Type B pancreatic cell (in vitro differentiated cells): ENCODE measurements at regions not wholly inside any gene's neighbourhood (a gene's known extent, or its start where the extent isn't known, plus 50 kb on each side); places are given as distances from the start of the nearest gene placed in this dataset.

ENCODE experiments used
- DNase-seq: peaks from one replicate; pipeline ENCODE4 v3.0.0; 2021; ENCODE audit warnings: mixed read lengths; ENCODE audit not compliant: unreplicated experiment; ENCODE audit errors: extremely low spot score
- H3K27ac Mint-ChIP-seq: 2 replicates; pipeline ENCODE4 v1.8.0; 2021; ENCODE audit warnings: mild to moderate bottlenecking, mixed read lengths
- H3K27me3 Mint-ChIP-seq: 2 replicates; pipeline ENCODE4 v1.8.0; 2021; ENCODE audit warnings: mixed read lengths
- H3K36me3 Mint-ChIP-seq: 2 replicates; pipeline ENCODE4 v1.8.0; 2021; ENCODE audit warnings: mixed read lengths
- H3K4me1 Mint-ChIP-seq: one replicate; pipeline ENCODE4 v1.8.0; 2021; ENCODE audit warnings: mixed read lengths; ENCODE audit not compliant: unreplicated experiment
- H3K4me3 Mint-ChIP-seq: 2 replicates; pipeline ENCODE4 v1.8.0; 2021; ENCODE audit warnings: mild to moderate bottlenecking, mixed read lengths
- H3K9me3 Mint-ChIP-seq: 2 replicates; pipeline ENCODE4 v1.8.0; 2021; ENCODE audit warnings: mixed read lengths
- CTCF ChIP-seq: fragments of 200-600 bp; sonication (generic); conservative IDR thresholded peaks from 2 replicates; pipeline ENCODE4 v1.5.0; 2021; ENCODE audit warnings: antibody characterized with exemption, mild to moderate bottlenecking

DNA sequence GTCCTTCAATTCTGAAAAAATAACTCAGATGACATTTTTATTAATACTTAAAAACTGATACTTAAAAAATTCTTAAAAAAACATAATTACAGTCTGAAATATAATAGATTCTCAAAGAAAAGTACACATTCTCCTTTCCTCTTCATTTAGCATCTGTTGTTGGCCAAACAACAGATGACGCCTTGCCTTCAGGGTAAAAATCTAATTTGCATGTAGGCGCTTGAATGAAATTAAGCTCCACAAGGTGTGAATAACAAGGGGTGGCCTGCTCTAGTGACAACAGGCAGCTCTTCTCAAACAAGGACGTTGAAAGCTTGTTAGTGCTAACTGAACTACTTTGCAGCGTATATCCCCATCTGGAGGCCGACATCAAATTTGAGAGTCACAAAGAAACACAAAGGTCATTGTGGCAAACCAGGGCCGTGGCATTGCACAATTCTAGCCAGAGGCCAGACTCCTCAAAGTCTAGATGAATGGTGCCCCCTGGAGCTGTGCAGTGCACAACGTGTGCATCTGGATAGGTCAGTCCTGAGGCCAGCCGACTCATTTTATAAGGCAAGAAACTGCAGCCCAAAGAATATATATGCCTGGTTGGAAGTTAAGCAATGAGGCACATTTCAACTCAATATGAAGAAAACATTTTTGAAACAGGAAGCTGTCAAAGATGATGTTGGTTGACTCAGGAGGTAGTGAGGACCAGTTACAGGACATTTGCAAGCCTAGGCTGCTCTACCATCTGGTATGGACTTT lies 459.2 kb upstream of the RUNX1 start:
- Mint-ChIP-seq H3K4me1 (peaks cover 17% of the 10 kb centered on the region), H3K36me3 (no peaks in the 10 kb centered on the region), H3K27ac (no peak overlapping the region), H3K9me3 (no peaks in the 10 kb centered on the region), H3K4me3 (no peak overlapping the region), H3K27me3 (peaks cover 33% of the 10 kb centered on the region)
- no peak for DNase-seq
- no peak for TF ChIP-seq CTCF

DNA sequence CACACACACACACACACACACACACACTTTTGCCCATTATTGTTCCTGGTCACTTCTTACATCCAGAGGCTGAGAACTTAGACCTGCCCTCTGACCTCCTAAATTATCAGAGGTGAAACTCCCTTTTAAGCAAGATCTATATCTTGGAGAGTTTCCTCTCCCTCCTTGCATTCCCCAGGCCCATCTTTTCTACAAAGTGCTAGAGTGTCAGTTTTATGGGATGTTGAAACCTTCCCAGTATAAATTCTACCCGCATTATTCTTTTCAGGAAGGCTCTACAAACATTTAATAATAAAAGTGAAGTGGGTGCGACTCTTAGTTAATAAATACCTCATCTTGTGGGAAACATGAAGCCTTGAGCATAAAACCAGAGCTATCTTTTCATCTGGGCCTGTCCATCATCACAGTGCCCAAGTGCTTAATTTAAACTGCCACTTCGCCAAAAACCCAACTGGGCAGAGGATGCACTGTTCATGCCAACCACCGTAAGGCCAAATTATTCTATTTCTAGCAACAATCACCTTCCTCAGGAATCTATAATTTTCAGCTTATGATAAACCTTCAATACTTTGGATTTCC lies 458.2 kb upstream of the RUNX1 start:
- Mint-ChIP-seq H3K27ac (no peak overlapping the region), H3K9me3 (no peaks in the 10 kb centered on the region), H3K36me3 (no peaks in the 10 kb centered on the region), H3K27me3 (peaks cover 40% of the 10 kb centered on the region), H3K4me3 (no peak overlapping the region), H3K4me1 (peaks cover 19% of the 10 kb centered on the region)
- no peak for TF ChIP-seq CTCF
- DNase-seq: no peak

GRCh38 chr21:35506771-35507170 lies 457.7 kb upstream of the RUNX1 start:
- peak overlapping the region; percentile 24 for H3K4me3 Mint-ChIP-seq
- no peak overlapping the region for H3K27ac Mint-ChIP-seq
- TF ChIP-seq CTCF: no peak
- H3K4me1 Mint-ChIP-seq: peaks cover 19% of the 10 kb centered on the region
- H3K36me3 Mint-ChIP-seq: no peaks in the 10 kb centered on the region
- peaks cover 40% of the 10 kb centered on the region for H3K27me3 Mint-ChIP-seq
- no peaks in the 10 kb centered on the region for H3K9me3 Mint-ChIP-seq
- no peak for DNase-seq

GRCh38 chr21:35506352-35506751 lies 457.2 kb upstream of the RUNX1 start:
- no peak for DNase-seq
- Mint-ChIP-seq H3K4me1 (peaks cover 19% of the 10 kb centered on the region), H3K4me3 (no peak overlapping the region), H3K27me3 (peaks cover 40% of the 10 kb centered on the region), H3K36me3 (no peaks in the 10 kb centered on the region), H3K27ac (no peak overlapping the region), H3K9me3 (no peaks in the 10 kb centered on the region)
- no peak for TF ChIP-seq CTCF

GRCh38 chr21:35504951-35505466 lies 455.9 kb upstream of the RUNX1 start:
- Mint-ChIP-seq H3K27me3 (peaks cover 44% of the 10 kb centered on the region), H3K36me3 (no peaks in the 10 kb centered on the region), H3K27ac (no peak overlapping the region), H3K4me1 (peaks cover 12% of the 10 kb centered on the region), H3K9me3 (no peaks in the 10 kb centered on the region), H3K4me3 (no peak overlapping the region)
- TF ChIP-seq CTCF: no peak
- no peak for DNase-seq
